HK-2 (cell line): ENCODE measurements at regions not wholly inside any gene's neighbourhood (a gene's known extent, or its start where the extent isn't known, plus 50 kb on each side); places are given as distances from the start of the nearest gene placed in this dataset.

ENCODE experiments used
- DNase-seq: peaks from one replicate; pipeline ENCODE4 v3.0.0-alpha.2; 2018; ENCODE audit not compliant: unreplicated experiment

DNA sequence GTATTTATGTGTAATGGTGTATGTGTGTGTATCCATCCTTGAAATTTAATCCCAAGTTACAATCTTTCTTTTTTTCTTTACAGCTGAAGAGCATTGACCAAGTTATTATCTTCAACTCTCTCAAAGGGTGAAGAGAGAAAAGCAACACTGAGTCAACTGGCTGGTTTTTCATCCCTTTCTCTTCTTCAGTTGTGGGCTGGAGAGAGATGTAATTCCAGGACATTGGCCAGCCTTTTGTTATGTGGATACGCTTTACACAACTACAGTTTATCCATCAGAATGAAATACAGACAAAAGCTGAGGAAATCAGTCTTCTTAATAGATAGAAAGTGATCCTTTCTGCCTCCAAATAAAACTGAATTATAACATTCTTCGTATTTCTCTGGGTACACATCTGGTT lies 357.0 kb upstream of the NCAM2 start:
- DNase-seq: no peak

DNA sequence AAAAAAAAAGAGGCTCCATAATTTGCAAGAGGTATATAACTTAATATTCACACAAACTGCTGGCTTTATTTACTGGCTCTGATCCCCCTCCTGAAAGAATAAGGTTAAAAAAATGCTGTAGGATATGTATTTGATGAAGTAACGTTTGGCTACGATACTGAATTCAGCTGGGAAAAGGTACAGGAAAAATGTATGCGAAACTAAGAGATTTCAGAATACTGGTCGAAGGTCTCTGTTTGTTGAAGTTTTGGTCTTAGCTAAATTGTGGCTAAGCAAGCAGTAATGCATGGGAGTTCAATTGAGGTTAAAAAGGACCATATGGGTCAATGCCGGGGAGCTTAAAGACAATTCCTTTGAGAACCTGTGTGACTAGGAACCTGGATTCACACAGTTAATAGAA lies 355.5 kb upstream of the NCAM2 start:
- no peak for DNase-seq

DNA sequence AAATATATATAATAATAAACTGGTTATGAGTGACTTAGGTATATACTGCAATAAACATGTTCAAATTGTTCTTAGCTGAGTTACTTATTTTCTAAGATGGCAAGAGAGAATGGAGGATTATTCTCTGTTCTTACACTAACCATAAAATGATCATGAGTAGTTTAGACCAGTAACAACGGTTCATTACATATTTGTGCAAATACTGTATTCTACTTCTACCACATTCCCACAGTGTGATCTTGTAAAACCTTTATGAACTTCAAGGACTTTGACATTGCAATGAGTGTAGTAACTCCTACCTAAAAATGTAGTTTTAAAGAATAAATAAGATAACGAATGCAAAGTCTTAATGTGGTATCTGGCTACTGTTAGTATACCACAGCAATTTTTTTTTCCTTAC lies 353.7 kb upstream of the NCAM2 start:
- no peak for DNase-seq

DNA sequence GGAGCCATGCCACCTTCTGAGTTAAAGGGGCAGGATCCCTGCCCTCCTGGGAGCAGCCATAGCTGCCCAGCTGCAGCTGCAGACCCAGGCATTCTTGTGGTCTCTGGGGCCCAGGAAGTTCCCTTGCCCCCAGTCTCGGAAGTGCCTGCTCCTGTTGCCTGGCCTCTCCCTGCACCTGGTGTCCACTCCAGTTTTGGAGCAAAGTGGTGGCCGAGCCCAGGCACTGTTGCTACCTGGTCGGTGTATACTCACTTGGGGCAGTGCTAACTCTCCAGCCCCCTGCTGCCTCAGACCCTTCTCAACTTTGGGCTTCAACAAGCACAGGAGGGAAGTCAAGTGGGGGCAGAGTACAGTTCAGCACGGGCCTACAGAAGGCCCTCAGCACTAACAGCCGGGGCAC lies 352.9 kb upstream of the NCAM2 start:
- DNase-seq: no peak

DNA sequence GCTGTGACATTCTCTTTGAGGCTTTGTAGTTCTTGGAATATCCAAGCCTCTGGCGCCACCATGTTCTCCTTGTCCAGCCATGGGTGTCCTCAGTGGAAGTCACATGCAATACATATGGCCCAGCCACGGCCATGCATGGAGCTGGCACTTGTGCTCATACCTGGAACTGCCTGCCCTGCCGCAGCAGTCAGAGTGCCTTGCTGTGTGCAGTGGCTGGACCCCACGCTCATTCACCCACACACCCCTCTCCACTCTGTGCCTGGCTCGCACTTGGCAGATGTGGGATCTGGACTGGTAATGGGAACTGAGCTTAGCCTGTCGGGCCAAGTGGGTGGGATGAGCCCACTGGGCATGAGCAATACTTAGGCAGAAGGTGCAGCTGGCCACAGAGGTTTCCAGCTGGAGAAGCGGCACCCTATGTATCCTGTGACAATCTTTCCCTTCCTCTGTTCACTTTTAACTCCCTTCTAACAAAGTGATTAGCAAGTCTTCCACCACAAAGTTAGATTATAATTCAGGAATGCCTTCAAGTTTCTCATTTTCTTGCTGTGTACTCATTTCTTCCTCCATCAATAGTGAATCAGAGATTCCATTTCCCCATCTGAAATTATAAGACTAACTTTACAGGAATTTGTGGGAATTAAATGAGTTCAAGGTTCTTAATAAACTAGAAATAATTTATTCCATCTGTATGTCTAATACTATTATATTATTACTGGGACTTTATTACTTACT lies 351.6 kb upstream of the NCAM2 start:
- no peak for DNase-seq

DNA sequence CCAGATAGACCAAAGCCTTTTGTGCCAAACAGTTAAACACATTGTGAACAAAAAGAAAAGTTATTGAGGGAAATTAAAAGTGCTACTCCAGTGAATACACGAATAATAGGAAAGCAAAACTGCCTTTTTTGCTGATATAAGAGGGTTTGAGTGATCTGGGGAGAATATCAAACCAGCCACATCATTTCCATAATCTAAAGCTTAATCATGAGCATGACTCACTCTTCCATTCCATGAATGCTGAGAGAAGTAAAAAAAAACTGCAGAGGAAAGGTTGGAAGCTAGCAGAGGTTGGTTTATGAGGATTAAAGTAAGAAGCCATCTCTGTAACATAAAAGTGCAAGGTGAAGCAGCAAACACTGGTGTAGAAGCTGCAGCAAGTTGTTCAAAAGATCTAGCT lies 350.6 kb upstream of the NCAM2 start:
- DNase-seq: no peak

DNA sequence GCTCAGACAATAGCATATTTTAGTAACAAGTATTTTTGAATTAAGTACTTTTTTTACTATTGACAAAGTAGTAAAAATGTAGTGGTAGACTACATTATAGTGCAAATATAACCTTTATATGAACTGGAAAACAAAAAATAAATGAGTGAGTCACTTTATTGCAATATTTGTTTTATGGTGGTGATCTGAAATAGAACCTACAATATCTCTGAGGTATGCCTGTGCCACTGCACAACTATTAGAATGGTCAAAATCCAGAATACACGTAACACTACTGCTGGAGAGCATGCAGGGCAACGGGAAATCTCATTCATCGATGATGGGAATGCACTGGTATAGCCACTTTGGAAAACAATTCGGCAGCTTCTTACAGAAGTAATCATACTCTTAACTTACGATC lies 349.0 kb upstream of the NCAM2 start:
- DNase-seq: no peak

DNA sequence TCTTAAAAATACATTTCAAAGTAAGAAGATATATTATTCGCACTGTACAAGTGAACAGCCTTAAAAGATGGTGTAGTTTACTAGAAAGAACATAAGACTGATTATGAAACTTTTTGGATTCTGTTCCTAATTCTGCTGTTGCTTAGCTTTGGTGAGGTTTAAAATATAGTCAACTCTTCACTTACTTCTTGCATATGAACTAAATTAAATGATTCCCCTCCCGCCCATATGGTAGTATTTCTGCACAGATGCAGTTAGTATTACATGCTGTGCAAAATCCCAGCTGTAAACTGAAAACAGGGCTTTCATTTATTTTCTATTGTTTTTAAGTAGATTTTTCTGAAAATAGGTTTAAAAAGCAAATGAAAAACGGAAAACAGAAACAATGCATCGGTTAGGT lies 345.4 kb upstream of the NCAM2 start:
- DNase-seq: no peak

DNA sequence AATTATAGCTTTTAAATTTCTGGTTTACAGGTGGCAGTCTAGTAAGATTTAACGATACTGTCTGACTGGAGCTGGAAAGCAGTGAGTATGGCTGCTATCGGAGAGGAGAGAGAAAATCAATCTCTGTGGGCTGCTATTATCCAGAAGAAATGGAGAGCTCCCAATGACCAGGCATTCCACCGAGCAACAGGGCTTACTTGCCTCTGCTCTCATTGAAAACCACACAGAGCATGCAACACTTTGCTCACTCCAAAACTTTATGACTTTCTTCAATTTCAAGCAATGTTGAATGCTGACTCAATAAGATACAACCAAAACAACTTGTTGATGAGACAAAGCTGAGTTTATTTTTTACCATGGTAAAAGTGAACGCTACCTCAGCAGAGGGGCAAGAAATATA lies 337.0 kb upstream of the NCAM2 start:
- DNase-seq: no peak

DNA sequence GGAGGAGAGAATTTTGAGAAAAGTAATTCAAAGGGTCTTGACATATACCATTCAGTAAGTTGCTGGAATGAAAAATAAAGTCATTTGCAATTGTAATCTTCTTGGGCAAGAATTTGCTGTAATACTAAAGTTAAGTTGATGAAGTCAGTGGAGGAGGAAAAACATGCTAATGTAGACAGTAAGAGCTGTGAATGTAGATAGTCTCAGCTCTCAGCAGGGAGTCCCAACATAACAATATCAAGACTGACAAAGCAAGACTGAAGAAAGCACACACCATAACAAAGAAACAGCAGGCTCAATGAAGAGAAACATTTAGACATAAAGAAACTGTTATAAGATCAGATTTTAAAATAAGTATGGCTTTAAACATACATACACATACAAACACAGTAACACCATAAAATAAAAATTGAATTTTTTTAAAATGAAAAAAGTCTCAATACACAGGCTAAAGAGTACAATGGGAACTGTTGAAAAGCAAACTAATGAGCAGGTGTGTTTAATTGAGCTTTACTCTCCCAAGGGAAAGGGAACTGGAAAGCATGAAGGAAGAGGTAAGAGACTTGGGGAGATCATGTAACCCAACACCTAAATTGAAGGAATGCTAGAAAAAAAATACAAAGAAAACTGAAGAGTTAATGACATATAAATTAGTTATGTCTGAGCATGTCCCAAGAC lies 336.3 kb upstream of the NCAM2 start:
- DNase-seq: no peak

DNA sequence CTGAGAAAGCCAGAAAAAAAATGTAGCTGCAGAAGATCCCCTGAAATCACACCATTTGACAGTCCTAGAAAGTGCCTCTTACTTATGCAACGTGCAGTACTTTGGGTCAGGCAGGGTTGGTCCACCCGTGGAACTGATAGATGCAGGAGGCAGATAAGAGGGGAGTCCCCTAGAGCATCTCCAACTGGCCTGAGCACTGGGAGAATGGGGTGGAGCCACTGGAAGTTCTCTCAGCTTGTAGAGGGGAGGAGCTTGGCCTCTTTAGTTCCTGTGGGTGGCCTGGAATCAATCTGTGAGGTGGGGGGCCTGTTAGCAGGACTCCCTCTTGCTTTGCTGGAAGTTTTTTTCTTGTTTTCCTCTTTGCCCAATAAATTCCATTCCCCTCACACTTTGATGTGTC lies 335.7 kb upstream of the NCAM2 start:
- DNase-seq: no peak

DNA sequence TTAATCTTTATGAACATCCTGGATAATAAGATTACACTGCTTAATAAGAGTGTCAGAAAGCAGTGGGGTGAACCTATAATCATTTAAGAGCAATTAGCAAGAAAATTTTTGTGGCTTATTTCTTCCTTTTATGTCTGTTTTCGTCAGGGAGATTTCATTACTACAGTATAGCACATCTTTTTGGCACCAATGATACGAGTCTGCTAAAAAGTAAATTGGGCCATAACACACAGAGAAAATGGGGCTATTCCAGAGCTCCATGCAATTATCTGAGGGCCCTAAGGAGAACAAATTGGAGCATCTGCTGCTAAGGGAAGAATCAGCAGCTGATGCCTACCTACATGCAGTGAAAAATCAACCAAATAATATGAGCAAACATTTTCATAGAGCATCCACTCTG lies 330.3 kb upstream of the NCAM2 start:
- DNase-seq: no peak

DNA sequence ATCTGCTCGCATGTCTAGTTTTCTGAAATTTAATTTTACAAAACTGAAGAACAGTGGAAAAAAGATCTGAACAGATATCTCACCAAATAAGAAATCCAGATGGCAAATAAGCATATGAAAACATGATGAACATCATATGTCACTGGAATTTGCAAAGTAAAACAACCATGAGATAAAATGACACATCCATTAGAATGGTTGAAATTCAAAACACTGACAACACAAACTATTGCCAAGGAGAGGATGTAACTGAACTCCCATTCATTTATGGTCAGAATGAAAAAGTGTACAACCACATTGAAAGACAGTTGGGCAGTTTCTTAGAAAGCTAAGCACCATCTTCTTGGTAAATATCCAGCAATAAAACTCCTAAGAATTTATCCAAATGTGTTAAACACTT lies 312.7 kb upstream of the NCAM2 start:
- no peak for DNase-seq

DNA sequence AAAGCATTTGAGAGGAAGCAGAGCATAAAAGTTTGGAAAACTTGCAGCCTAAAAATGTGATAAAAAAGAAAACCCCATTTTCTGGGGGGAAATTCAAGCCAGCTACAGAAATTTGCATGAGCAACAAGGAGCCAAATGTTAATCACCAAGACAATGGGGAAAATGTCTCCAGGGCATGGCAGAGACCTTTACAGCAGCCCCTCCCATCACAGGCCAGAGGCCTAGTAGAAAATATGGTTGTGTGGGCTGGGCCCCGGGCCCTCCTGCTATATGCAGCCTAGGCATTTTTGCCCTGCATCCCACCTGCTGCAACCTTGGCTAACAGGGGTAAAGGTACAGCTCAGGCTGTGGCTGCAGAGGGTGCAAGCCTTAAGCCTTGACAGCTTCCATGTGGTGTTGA lies 299.6 kb upstream of the NCAM2 start:
- DNase-seq: no peak

DNA sequence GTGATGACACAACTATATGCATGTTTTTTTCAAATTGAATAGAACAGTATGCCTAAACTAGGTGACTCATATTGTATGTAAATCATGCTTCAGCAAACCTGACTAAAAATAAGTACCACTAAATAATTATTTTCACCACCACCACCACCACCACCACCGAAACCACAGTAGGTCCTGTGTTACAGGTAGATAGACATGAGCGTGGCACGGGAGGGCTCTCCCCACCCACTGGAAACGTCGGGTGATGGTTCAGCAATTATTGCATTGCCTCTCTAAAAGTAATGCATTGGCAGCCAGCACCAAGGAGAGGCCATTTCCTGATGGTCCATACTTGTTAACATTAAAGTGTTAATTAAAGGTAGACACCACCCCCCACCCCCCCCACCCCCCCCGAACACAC lies 297.0 kb upstream of the NCAM2 start:
- no peak for DNase-seq

DNA sequence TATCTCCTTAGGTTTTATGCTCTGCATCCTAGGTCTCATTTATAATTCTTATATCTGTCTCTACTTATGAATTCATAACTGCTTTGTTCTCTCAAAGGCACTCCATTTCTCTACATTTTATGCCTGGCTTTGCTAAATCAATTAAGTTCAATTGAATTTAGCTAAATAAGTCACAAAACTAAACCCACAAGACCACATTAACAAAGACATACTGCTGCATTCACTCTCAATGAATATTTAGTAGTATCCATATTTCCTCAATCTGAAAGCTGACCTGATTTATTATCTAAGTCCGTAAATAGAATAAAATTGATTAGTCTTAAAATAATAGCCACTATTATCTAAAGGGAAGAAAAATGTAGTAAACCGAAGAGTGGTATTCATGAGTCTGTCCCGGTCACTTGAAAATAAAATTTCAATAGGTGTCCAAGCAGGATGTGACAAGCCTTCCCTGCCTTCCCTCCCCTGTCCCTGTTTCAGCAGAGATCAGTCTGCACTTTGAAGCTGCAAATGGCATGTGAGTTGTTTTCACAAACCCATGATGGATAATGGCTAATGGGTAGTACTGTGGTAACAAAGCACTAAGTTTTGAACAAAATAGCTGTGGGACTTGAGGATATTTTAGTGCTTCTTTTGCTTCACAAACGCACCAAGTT lies 295.0 kb upstream of the NCAM2 start:
- DNase-seq: no peak

DNA sequence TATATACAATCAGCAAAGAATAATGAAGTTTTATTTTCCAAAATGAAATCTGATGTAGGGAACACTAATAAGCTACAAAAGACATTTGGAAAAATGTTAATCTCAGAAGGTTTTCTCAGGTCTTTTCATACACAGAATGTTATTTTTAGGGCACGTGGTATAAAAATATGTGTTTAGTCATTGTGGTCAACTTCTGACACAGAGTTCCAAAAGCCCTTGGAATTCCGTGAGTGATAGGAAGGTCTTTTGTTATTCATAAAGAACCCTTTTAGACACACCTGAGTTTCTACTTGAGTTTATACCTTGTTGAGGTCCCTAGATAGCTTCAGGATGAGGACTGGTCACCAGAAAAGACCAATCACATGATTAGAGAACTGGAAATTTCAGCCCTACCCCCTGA lies 277.6 kb upstream of the NCAM2 start:
- no peak for DNase-seq

DNA sequence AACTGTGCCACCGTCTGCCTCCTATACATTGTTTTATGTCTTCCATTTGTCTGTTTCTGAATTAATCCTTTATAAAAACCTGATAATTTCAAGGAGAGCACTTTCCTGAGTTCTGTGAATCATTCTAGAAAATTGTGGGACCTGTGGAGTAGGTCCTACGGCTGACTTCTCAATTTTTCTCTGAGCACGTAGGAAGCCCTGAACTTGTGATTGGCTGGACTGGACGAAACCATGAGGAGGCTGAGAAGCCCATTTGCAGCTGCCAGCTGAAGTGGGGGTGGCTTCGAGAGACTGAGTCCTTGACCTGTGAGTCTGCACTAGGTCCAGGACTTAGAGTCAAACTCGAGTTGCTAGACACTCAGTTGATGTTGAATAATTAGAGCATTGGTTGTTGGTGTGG lies 277.1 kb upstream of the NCAM2 start:
- DNase-seq: no peak

DNA sequence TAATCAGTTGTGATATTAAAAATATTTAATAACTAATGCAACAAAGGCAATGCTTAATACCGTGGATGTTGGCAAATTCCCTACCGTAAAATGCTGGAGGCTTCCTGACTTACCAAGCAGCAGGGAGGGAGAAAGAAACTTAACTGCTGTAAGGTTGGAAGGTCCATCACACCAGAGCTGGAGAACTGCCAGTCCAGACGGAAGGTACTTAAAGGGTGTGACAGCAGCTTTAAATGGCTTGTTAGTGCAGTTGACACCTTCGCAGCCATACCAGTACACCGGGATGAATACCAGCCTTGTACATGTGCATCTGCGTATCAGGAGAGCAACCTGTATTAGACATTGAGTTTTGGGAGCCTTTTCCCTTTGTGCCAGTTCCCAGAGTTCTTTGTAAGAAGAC lies 269.5 kb upstream of the NCAM2 start:
- DNase-seq: no peak

DNA sequence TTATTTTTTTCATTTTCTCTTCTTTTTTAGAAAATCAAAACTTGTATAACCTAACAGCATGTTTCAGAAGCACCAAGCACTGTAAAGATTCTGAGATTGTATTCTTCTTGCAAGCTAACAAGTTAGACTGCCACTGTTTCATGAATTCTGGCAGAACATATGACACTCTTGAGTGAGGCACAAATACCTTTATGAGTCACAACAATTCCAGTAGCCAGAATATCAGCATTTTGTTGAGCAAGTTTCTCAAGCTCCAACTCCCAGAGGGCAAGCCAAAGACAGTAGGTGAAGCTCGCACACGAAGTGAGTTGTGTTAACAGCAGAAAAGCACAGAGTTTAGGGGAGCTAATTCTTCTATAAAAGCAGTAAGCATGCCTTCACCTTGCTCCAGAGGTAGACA lies 268.8 kb upstream of the NCAM2 start:
- DNase-seq: no peak

DNA sequence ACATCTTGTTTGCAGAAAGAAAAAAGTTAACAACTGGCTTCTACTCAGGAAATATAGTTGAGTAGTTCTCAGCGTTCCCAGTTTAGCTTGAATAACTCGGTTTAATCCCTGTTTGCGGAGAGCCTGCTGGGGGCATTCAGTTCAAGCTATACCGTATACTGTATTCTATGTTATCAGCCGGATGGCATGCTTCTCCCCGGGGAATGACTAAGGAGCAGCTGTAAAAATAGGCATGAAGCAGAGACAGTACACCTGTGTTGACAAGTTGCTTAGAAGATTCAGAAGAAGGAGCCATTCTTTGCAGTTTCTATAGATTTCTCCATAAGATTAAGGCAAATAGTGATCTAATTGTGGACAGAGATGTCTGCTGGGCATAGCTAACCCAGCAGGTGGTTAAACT lies 267.8 kb upstream of the NCAM2 start:
- DNase-seq: no peak

DNA sequence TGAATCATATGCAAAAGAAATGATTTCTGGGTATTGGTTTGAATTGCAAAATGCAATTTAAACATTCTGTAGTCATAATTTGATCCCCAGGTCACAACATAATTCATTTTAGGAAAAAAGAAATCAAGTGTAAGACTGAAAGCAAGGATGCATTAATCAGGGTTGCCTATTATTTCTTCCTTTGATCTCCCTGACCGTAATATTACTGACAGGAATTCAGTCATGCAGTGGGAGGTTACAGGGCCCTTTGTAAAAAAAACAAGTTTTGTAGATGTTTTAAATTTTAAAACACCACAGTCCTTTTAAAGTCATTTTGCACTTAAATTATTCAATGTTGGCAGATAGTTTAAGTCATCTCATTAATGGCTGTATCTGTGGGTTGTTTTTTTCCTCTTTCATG lies 263.0 kb upstream of the NCAM2 start:
- no peak for DNase-seq

DNA sequence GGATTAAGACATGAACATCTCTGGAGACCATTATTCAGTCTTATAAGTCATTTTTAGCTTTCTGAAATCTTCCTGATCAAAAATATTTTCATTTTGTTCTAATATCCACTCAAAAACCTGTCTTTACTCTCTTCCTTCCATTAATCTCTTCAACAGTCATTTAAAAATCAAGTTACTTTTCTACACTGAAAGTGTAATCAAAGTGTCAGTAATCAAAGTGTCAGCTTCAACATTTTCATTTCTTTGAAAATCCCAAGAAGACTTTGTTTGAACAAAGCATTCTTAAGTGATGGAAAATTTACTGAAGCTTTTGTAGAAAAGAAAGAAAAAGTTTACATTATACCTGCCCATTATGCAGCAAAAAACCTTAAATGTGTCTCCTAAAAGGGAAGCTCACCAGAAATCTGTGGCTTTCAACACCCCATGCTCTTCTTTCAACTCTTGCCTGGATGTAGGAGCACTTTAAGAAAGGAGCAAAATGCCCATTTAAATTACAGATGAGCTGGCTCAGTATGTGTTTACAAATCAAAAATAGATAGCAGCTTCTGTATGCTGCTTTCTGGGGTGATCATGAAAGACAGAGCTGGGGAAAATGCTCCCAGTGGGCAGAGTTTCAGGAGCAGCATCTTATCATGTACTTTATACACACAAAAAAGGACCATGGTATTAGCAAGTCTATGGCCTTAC lies 260.8 kb upstream of the NCAM2 start:
- no peak for DNase-seq
